WTC11 (cell line): ENCODE measurements at regions not wholly inside any gene's neighbourhood (a gene's known extent, or its start where the extent isn't known, plus 50 kb on each side); places are given as distances from the start of the nearest gene placed in this dataset.

ENCODE experiments used
- ATAC-seq: fragments of 200-7000 bp; cut with Tn5 transposase; 2 replicates; pipeline ENCODE4 v1.10.0; 2021; ENCODE audit warnings: mild to moderate bottlenecking, moderate library complexity
- CTCF ChIA-PET: fragments of 300-600 bp; sonication (Branson Sonifier 250); formaldehyde crosslinking; loops from one replicate; lab custom pipeline; 2021; ENCODE audit warnings: antibody characterized with exemption; lab: Charles Lee
- POLR2A ChIA-PET: fragments of 350-600 bp; sonication (Branson Sonifier 250); formaldehyde crosslinking; loops from one replicate; lab custom pipeline; 2021; ENCODE audit warnings: antibody characterized with exemption; lab: Charles Lee
- DNase-seq: peaks from one replicate; pipeline ENCODE4 v3.0.0; 2021; ENCODE audit warnings: low spot score
- H3K27ac Mint-ChIP-seq: 2 replicates; pipeline ENCODE4 v1.8.0; 2021; ENCODE audit warnings: mixed read lengths
- H3K27me3 Mint-ChIP-seq: 2 replicates; pipeline ENCODE4 v1.8.0; 2021; ENCODE audit warnings: low read depth, mild to moderate bottlenecking, moderate library complexity, mixed read lengths
- H3K36me3 Mint-ChIP-seq: 2 replicates; pipeline ENCODE4 v1.8.0; 2021; ENCODE audit warnings: mixed read lengths
- H3K4me1 Mint-ChIP-seq: 2 replicates; pipeline ENCODE4 v1.8.0; 2022; ENCODE audit warnings: mixed read lengths
- H3K4me3 Mint-ChIP-seq: 2 replicates; pipeline ENCODE4 v1.8.0; 2021; ENCODE audit warnings: mild to moderate bottlenecking, moderate library complexity, mixed read lengths
- H3K9me3 Mint-ChIP-seq: 2 replicates; pipeline ENCODE4 v1.8.0; 2021; ENCODE audit warnings: mixed read lengths
- CTCF ChIP-seq: fragments of 200-600 bp; IDR thresholded peaks from 2 replicates; pipeline ENCODE4 v1.8.0; 2022; ENCODE audit warnings: antibody characterized with exemption
- EMX1 ChIP-seq: fragments of 250-450 bp; sonication (Bioruptor Pico); IDR thresholded peaks from 2 replicates; pipeline ENCODE4 v1.8.0; 2021; ENCODE audit warnings: mild to moderate bottlenecking
- HMGA2 ChIP-seq: fragments of 250-450 bp; sonication (Bioruptor Pico); IDR thresholded peaks from 2 replicates; pipeline ENCODE4 v1.4.0; 2021; ENCODE audit warnings: mild to moderate bottlenecking, moderate library complexity
- IRF2 ChIP-seq: sonication (generic); formaldehyde crosslinking; IDR thresholded peaks from 2 replicates; pipeline ENCODE4 v1.8.0; 2022; ENCODE audit warnings: low read depth, missing genetic modification reagents, borderline replicate concordance
- KAT7 ChIP-seq: sonication (generic); formaldehyde crosslinking; IDR thresholded peaks from 2 replicates; pipeline ENCODE4 v1.8.1; 2023; ENCODE audit warnings: missing genetic modification reagents, mild to moderate bottlenecking, borderline replicate concordance
- OVOL2 ChIP-seq: fragments of 250-450 bp; sonication (Bioruptor Pico); IDR thresholded peaks from 2 replicates; pipeline ENCODE4 v1.9.0; 2021; ENCODE audit warnings: mild to moderate bottlenecking, borderline replicate concordance
- PREB ChIP-seq: sonication (generic); formaldehyde crosslinking; IDR thresholded peaks from 2 replicates; pipeline ENCODE4 v1.8.1; 2022; ENCODE audit warnings: mild to moderate bottlenecking, missing genetic modification reagents, moderate library complexity, borderline replicate concordance
- PRRX2 ChIP-seq: fragments of 250-450 bp; sonication (Bioruptor Pico); IDR thresholded peaks from 2 replicates; pipeline ENCODE4 v1.8.0; 2021; ENCODE audit warnings: mild to moderate bottlenecking
- SOX15 ChIP-seq: fragments of 250-450 bp; sonication (Bioruptor Pico); IDR thresholded peaks from 2 replicates; pipeline ENCODE4 v1.9.0; 2021; ENCODE audit warnings: mild to moderate bottlenecking
- ZBTB21 ChIP-seq: sonication (generic); formaldehyde crosslinking; IDR thresholded peaks from 2 replicates; pipeline ENCODE4 v1.8.1; 2023; ENCODE audit warnings: mild to moderate bottlenecking, missing genetic modification reagents, borderline replicate concordance
- ZNF138 ChIP-seq: sonication (generic); formaldehyde crosslinking; conservative IDR thresholded peaks from 2 replicates; pipeline ENCODE4 v1.8.1; 2022; ENCODE audit warnings: mild to moderate bottlenecking, moderate library complexity, missing genetic modification reagents
- ZNF219 ChIP-seq: sonication (generic); formaldehyde crosslinking; IDR thresholded peaks from 2 replicates; pipeline ENCODE4 v1.8.0; 2023; ENCODE audit warnings: missing genetic modification reagents, mild to moderate bottlenecking, borderline replicate concordance
- ZNF416 ChIP-seq: fragments of 250-450 bp; sonication (Bioruptor Pico); IDR thresholded peaks from 2 replicates; pipeline ENCODE4 v1.9.0; 2021; ENCODE audit warnings: mild to moderate bottlenecking, inconsistent platforms
- ZNF423 ChIP-seq: fragments of 250-450 bp; sonication (Bioruptor Pico); IDR thresholded peaks from 2 replicates; pipeline ENCODE4 v2.1.2; 2022; ENCODE audit warnings: mild to moderate bottlenecking, moderate library complexity
- TF ChIP-seq, protein P1 (sequence below): fragments of 250-450 bp; sonication (Bioruptor Pico); IDR thresholded peaks from 2 replicates; pipeline ENCODE4 v2.1.2; 2022; ENCODE audit warnings: mild to moderate bottlenecking, moderate library complexity
- TF ChIP-seq, protein P2 (sequence below): sonication (generic); formaldehyde crosslinking; IDR thresholded peaks from 2 replicates; pipeline ENCODE4 v1.8.1; 2022; ENCODE audit warnings: mild to moderate bottlenecking, moderate library complexity, missing genetic modification reagents
- TF ChIP-seq, protein P3 (sequence below): sonication (generic); formaldehyde crosslinking; IDR thresholded peaks from 2 replicates; pipeline ENCODE4 v1.8.1; 2022; ENCODE audit warnings: low read depth, mild to moderate bottlenecking, moderate library complexity, missing genetic modification reagents, borderline replicate concordance
- TF ChIP-seq, protein P4 (sequence below): sonication (generic); formaldehyde crosslinking; IDR thresholded peaks from 2 replicates; pipeline ENCODE4 v1.8.0; 2023; ENCODE audit warnings: missing genetic modification reagents

GRCh38 chr2:142188562-142188961 lies 57.7 kb upstream of the LRP1B start:
- Mint-ChIP-seq H3K9me3 (peaks cover 8% of the 10 kb centered on the region), H3K27ac (no peak overlapping the region), H3K36me3 (no peaks in the 10 kb centered on the region), H3K27me3 (no peaks in the 10 kb centered on the region), H3K4me3 (no peak overlapping the region), H3K4me1 (peaks cover 16% of the 10 kb centered on the region)
- no peak for TF ChIP-seq IRF2
- TF ChIP-seq ZBTB21 = no peak
- TF ChIP-seq ZNF416 (CRISPR knock-in tag) = no peak
- no peak for TF ChIP-seq PRRX2 (CRISPR knock-in tag)
- TF ChIP-seq HMGA2 (CRISPR knock-in tag) = no peak
- TF ChIP-seq, protein P1, sequence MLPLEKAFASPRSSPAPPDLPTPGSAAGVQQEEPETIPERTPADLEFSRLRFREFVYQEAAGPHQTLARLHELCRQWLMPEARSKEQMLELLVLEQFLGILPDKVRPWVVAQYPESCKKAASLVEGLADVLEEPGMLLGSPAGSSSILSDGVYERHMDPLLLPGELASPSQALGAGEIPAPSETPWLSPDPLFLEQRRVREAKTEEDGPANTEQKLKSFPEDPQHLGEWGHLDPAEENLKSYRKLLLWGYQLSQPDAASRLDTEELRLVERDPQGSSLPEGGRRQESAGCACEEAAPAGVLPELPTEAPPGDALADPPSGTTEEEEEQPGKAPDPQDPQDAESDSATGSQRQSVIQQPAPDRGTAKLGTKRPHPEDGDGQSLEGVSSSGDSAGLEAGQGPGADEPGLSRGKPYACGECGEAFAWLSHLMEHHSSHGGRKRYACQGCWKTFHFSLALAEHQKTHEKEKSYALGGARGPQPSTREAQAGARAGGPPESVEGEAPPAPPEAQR (CRISPR knock-in tag) = no peak
- TF ChIP-seq, protein P2, sequence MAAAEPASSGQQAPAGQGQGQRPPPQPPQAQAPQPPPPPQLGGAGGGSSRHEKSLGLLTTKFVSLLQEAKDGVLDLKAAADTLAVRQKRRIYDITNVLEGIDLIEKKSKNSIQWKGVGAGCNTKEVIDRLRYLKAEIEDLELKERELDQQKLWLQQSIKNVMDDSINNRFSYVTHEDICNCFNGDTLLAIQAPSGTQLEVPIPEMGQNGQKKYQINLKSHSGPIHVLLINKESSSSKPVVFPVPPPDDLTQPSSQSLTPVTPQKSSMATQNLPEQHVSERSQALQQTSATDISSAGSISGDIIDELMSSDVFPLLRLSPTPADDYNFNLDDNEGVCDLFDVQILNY (CRISPR knock-in tag) = no peak
- no peak for TF ChIP-seq ZNF423 (CRISPR knock-in tag)
- no peak for TF ChIP-seq EMX1 (CRISPR knock-in tag)
- TF ChIP-seq CTCF = no peak
- TF ChIP-seq PREB (CRISPR knock-in tag) = no peak
- no peak for TF ChIP-seq OVOL2 (CRISPR knock-in tag)
- POLR2A ChIA-PET = no interaction called here
- CTCF ChIA-PET = no interaction called here
- no peak for ATAC-seq
- no peak for DNase-seq

DNA sequence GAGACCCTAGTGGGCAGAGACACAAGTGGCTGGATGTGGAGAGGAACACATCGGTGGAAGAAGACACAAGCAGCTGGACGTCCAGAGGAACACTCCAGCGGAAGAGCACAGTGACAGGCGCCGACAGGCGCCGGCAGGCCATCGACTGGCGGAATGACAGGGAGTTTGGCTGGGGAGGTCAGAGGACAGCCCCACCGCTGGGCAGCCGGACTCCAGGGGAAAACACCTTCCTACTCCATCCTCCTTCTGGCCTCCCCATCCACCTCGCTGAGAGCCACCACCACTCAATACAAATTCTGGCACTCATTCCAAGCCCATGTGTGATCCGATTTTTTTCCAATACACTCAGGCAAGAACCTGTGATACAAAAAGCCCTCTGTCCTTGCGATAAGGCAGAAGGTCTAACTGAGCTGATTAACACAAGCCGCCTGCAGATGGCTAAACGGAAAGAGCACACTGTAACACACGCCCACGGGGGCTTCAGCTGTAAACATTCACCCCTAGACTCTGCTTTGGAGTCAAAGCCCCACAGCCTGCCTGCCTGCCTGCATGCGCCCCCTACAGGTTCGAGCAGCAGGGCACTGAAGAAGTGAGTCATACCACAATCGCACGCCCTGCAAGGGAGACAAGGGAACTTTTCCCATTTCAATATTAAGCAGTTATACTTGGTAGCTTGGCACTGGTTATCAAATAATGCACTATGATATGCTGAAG lies 50.2 kb upstream of the LRP1B start:
- ATAC-seq (peak; percentile 99), DNase-seq (peak; percentile 86)
- ChIA-PET POLR2A (interaction anchor here (0.6 kb wide), 1 partner anchor 452 kb away, joined by 3 read pairs; no protein-coding TSS in a partner anchor), CTCF (interaction anchor here (0.6 to 2.0 kb wide), 14 partner anchors 8 to 447 kb away, joined by 3 to 10 read pairs (median 4); no protein-coding TSS in a partner anchor)
- no peaks in the 10 kb centered on the region for H3K27me3 Mint-ChIP-seq
- H3K27ac Mint-ChIP-seq = no peak overlapping the region
- H3K9me3 Mint-ChIP-seq = peaks cover 10% of the 10 kb centered on the region
- TF ChIP-seq CTCF = peak; percentile 83
- no peak for TF ChIP-seq ZNF416 (CRISPR knock-in tag)
- TF ChIP-seq ZNF219 = no peak
- TF ChIP-seq, protein P3, sequence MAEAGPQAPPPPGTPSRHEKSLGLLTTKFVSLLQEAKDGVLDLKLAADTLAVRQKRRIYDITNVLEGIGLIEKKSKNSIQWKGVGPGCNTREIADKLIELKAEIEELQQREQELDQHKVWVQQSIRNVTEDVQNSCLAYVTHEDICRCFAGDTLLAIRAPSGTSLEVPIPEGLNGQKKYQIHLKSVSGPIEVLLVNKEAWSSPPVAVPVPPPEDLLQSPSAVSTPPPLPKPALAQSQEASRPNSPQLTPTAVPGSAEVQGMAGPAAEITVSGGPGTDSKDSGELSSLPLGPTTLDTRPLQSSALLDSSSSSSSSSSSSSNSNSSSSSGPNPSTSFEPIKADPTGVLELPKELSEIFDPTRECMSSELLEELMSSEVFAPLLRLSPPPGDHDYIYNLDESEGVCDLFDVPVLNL = no peak
- TF ChIP-seq KAT7 = no peak
- TF ChIP-seq SOX15 (CRISPR knock-in tag) = no peak
- TF ChIP-seq, protein P4, sequence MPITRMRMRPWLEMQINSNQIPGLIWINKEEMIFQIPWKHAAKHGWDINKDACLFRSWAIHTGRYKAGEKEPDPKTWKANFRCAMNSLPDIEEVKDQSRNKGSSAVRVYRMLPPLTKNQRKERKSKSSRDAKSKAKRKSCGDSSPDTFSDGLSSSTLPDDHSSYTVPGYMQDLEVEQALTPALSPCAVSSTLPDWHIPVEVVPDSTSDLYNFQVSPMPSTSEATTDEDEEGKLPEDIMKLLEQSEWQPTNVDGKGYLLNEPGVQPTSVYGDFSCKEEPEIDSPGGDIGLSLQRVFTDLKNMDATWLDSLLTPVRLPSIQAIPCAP (CRISPR knock-in tag) = no peak
- TF ChIP-seq ZNF138 (CRISPR knock-in tag) = no peak
- TF ChIP-seq, protein P1 (CRISPR knock-in tag) = no peak
- H3K4me3 Mint-ChIP-seq = peak overlapping the region; percentile 47
- H3K36me3 Mint-ChIP-seq = no peaks in the 10 kb centered on the region
- H3K4me1 Mint-ChIP-seq = peaks cover 10% of the 10 kb centered on the region
